GM12872 (cell line): ENCODE measurements at regions not wholly inside any gene's neighbourhood (a gene's known extent, or its start where the extent isn't known, plus 50 kb on each side); places are given as distances from the start of the nearest gene placed in this dataset.

Experiments used
- TF ChIP-seq, protein P1 (sequence below): IDR thresholded peaks from 3 replicates; pipeline ENCODE4 v1.5.1; 2011; ENCODE audit warnings: low read depth, mild to moderate bottlenecking, low read length, moderate library complexity; ENCODE audit not compliant: insufficient read depth

DNA sequence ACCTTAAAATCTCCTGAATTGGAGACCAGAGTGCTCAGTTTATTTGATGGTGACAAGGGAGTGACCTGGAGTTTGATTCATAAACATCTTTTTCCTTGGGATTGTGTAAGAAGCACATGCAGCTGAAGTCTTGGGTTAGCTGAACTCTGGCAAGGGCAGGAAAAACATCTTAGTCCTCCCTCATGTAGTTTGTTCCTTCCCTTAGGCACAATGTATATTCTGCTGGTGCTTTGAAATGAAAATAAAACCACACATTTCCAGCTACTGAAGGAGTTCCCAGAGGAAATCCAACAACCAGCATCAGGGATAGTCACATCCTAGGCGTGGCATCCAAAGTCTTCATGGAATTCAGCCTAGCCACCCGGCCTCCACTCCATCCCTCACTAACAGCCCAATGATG lies 95.2 kb upstream of the PAPPA start:
- TF ChIP-seq, protein P1, sequence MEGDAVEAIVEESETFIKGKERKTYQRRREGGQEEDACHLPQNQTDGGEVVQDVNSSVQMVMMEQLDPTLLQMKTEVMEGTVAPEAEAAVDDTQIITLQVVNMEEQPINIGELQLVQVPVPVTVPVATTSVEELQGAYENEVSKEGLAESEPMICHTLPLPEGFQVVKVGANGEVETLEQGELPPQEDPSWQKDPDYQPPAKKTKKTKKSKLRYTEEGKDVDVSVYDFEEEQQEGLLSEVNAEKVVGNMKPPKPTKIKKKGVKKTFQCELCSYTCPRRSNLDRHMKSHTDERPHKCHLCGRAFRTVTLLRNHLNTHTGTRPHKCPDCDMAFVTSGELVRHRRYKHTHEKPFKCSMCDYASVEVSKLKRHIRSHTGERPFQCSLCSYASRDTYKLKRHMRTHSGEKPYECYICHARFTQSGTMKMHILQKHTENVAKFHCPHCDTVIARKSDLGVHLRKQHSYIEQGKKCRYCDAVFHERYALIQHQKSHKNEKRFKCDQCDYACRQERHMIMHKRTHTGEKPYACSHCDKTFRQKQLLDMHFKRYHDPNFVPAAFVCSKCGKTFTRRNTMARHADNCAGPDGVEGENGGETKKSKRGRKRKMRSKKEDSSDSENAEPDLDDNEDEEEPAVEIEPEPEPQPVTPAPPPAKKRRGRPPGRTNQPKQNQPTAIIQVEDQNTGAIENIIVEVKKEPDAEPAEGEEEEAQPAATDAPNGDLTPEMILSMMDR, result no peak

DNA sequence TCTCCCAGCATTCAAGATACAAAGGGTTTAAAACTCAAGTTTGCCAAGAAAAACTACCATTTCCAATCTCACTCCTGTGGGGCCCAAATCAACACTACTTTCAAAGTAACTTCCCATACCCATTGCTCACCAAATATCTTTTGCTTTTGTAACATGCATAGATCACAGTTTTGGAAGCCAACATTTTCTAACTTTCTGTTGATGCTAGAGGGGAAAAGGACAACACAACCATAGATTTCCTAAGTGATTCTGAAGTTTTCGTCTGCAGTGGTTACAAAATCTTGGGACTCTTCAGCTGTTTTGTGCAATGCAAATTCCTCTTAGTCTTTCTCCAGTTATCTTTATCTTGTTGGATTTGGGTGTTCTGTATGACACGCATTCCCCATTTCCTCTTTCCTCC lies 94.1 kb upstream of the PAPPA start:
- TF ChIP-seq, protein P1, result no peak

DNA sequence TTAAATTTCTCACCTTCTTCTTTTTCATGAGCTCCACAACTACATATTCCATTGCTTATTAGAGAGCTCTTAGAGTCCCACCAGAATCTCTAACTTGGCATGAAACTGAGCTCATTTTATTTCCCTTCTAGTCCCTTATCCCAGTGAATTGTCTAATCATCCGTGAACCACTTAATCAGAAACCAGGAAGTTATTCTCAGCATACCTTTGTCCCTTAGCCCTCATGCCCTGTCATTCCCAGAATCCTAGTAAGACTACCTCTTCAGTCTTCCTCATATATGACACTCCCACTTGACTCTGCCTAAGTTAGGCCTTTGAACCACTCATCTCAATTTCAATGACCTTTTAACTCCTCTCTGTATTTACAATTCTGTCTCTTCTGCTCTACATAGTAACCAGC lies 93.0 kb upstream of the PAPPA start:
- TF ChIP-seq, protein P1, result no peak

DNA sequence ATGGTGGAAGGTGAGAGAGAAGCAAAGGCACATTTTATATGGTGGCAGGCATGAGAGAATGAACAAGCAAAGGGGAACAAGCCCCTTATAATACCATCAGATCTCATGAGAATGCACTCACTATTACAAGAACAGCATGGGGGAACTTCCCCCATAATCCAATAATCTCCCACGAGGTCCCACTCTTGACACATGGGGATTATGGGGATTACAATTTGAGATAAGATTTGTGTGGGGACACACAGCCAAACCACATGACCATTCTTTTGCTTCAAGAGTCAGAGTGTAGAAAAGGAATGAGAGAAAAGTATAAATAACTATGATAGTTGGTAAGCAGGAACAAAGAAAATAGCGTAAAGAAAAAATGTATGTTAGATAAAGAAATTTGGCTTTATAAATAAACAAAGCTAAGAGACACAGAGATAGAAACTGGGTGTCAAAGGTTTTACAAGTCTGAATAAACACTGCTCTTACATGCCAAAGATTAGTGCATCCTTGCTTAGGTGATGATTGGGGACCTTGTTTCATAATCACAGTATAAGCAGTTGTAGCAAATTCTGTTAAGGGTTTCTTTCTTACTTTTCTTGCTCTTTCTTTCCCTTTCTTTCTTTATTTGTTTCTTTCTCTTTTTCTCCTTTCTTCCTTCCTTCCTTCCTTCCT lies 91.9 kb upstream of the PAPPA start:
- TF ChIP-seq, protein P1, result no peak

DNA sequence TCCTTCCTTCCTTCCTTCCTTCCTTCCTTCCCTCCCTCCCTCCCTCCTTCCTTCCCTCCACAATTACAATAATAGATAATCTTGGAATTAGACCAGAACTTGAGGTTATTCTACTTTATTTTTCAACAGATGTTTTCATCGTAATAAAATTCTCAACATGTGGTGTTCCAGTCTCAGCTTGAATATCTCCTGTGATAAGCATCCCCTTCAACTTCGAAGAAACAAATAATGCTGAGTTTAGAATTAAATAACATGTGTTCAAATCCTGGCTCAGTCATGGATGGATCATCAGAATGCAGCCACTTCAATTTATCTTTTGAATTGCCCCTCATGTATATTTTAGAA lies 91.4 kb upstream of the PAPPA start:
- TF ChIP-seq, protein P1, result no peak

DNA sequence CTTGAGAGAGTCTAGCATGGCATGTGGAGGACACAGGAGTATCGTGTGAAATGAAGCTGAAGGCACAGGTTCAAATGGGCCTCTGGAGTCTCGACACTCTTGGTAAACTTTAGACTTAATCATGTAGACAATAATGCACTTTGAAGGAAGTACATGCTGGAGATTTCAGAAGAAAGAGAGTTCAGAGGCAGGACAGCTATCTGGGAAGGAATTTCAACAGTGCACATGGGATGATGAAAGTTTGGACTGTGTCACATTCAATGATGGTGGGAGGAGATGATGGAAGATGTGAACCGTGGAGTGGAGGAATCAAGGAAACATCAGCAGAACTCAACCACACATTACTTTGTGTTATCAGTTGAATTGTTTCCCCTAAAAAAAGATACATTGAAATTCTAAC lies 88.6 kb upstream of the PAPPA start:
- TF ChIP-seq, protein P1, result no peak

DNA sequence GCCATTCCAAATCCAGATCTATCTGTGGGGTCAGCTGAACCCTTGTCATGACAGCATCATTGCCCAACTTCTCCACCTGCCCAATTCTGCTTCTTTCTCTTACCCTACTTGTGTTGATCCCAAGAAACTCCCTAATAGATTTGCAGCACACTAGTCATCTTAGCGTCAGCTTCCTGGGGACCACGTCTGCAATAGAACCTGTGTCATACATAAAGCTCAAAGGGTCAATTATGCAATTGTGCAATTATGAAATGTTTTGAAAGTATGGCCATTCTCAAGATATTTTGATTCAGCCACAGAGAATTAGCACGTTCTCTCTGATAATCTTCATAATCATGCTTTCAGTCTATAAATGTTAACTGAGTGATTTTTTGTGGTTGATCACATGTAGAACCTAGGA lies 87.4 kb upstream of the PAPPA start:
- TF ChIP-seq, protein P1, result no peak
